ENCODE measurements at regions not wholly inside any gene's neighbourhood (a gene's known extent, or its start where the extent isn't known, plus 50 kb on each side); places are given as distances from the start of the nearest gene placed in this dataset.

GRCh38 chr1:55420929-55421716 is 206.0 kb upstream of the USP24 start:
- no peak for ATAC-seq

GRCh38 chr1:55420026-55420425 is 204.9 kb upstream of the USP24 start:
- no peak for ATAC-seq

- no peak for ATAC-seq
Observed at GRCh38 chr1:55418208-55419000, 203.2 kb upstream of the USP24 start.

- ATAC-seq: no peak
Observed at GRCh38 chr1:55416164-55416842, 201.1 kb upstream of the USP24 start.

GRCh38 chr1:55413286-55413685 is 198.1 kb upstream of the USP24 start:
- no peak for ATAC-seq

GRCh38 chr1:55412060-55412459 is 196.9 kb upstream of the USP24 start:
- ATAC-seq: no peak

GRCh38 chr1:55402671-55403464 is 187.7 kb upstream of the USP24 start:
- no peak for ATAC-seq

- ATAC-seq: no peak
Observed at GRCh38 chr1:55402142-55402541, 187.0 kb upstream of the USP24 start.

GRCh38 chr1:55400508-55400907 is 185.3 kb upstream of the USP24 start:
- no peak for ATAC-seq

- no peak for ATAC-seq
Observed at GRCh38 chr1:55399346-55399745, 184.2 kb upstream of the USP24 start.

- ATAC-seq: no peak
Observed at GRCh38 chr1:55396381-55396891, 181.3 kb upstream of the USP24 start.

GRCh38 chr1:55388960-55389359 is 173.8 kb upstream of the USP24 start:
- ATAC-seq: no peak

GRCh38 chr1:55387145-55387544 is 172.0 kb upstream of the USP24 start:
- ATAC-seq: no peak

GRCh38 chr1:55386456-55386855 is 171.3 kb upstream of the USP24 start:
- ATAC-seq: no peak

- ATAC-seq: no peak
Observed at GRCh38 chr1:55385402-55386018, 170.3 kb upstream of the USP24 start.

- ATAC-seq: no peak
Observed at GRCh38 chr1:55384637-55385036, 169.5 kb upstream of the USP24 start.

- no peak for ATAC-seq
Observed at GRCh38 chr1:55382806-55383305, 167.7 kb upstream of the USP24 start.

GRCh38 chr1:55381983-55382382 is 166.8 kb upstream of the USP24 start:
- no peak for ATAC-seq

GRCh38 chr1:55381491-55381890 is 166.3 kb upstream of the USP24 start:
- ATAC-seq: no peak

- no peak for ATAC-seq
Observed at GRCh38 chr1:55380355-55380970, 165.3 kb upstream of the USP24 start.

- ATAC-seq: no peak
Observed at GRCh38 chr1:55378582-55378981, 163.4 kb upstream of the USP24 start.
